H9 (cell line): ENCODE measurements at regions not wholly inside any gene's neighbourhood (a gene's known extent, or its start where the extent isn't known, plus 50 kb on each side); places are given as distances from the start of the nearest gene placed in this dataset.
A peak's percentile ranks its signal among the peaks of the same experiment; 100 is the strongest.

Source experiments
- DNase-seq: peaks from one replicate; pipeline ENCODE4 v3.0.0-alpha.2; 2017
- H2AFZ ChIP-seq: one replicate; pipeline ENCODE4 v1.6.1; 2013; ENCODE audit warnings: mild to moderate bottlenecking, low read length, control low read depth, moderate library complexity
- H2AK5ac ChIP-seq: 2 replicates; pipeline ENCODE4 v1.6.1; 2013; ENCODE audit warnings: low read length, control low read depth, mixed read lengths; ENCODE audit not compliant: insufficient read length
- H2BK120ac ChIP-seq: one replicate; pipeline ENCODE4 v1.6.1; 2013; ENCODE audit warnings: low read depth, mild to moderate bottlenecking, low read length, control low read depth, inconsistent platforms; ENCODE audit not compliant: poor library complexity, severe bottlenecking
- H2BK12ac ChIP-seq: 2 replicates; pipeline ENCODE4 v1.6.1; 2013; ENCODE audit warnings: low read length, control low read depth, mixed read lengths, low read depth; ENCODE audit not compliant: insufficient read length
- H2BK15ac ChIP-seq: 2 replicates; pipeline ENCODE4 v1.6.1; 2013; ENCODE audit warnings: low read depth, low read length, control low read depth
- H2BK20ac ChIP-seq: one replicate; pipeline ENCODE4 v1.6.1; 2013; ENCODE audit warnings: low read depth, mild to moderate bottlenecking, low read length, control low read depth, inconsistent platforms; ENCODE audit not compliant: poor library complexity, severe bottlenecking
- H2BK5ac ChIP-seq: 2 replicates; pipeline ENCODE4 v1.6.1; 2013; ENCODE audit warnings: low read length, control low read depth, mixed read lengths; ENCODE audit not compliant: insufficient read length
- H3K14ac ChIP-seq: 2 replicates; pipeline ENCODE4 v1.6.1; 2013; ENCODE audit warnings: low read length, control low read depth; ENCODE audit not compliant: insufficient read depth
- H3K18ac ChIP-seq: 2 replicates; pipeline ENCODE4 v1.6.1; 2013; ENCODE audit warnings: low read depth, mild to moderate bottlenecking, mixed read lengths, low read length, control low read depth; ENCODE audit not compliant: insufficient read length
- H3K23ac ChIP-seq: 2 replicates; pipeline ENCODE4 v1.6.1; 2013; ENCODE audit warnings: low read length, control low read depth, mixed read lengths, low read depth; ENCODE audit not compliant: insufficient read length
- H3K23me2 ChIP-seq: 2 replicates; pipeline ENCODE4 v1.6.1; 2013; ENCODE audit warnings: low read depth, mild to moderate bottlenecking, mixed read lengths, low read length, control low read depth; ENCODE audit not compliant: insufficient read length, poor library complexity, severe bottlenecking
- H3K27ac ChIP-seq: 2 replicates; pipeline ENCODE4 v1.5.1; 2013; ENCODE audit warnings: low read length, control low read depth, mixed read lengths, low read depth; ENCODE audit not compliant: insufficient read length
- H3K27me3 ChIP-seq: 2 replicates; pipeline ENCODE4 v1.6.1; 2013; ENCODE audit warnings: low read length, control low read depth, inconsistent platforms; ENCODE audit not compliant: insufficient read depth
- H3K4ac ChIP-seq: 2 replicates; pipeline ENCODE4 v1.6.1; 2013; ENCODE audit warnings: low read depth, mild to moderate bottlenecking, control low read depth, inconsistent platforms, low read length, moderate library complexity
- H3K4me1 ChIP-seq: 2 replicates; pipeline ENCODE4 v1.6.1; 2013; ENCODE audit warnings: low read length, control low read depth, inconsistent platforms; ENCODE audit not compliant: insufficient read depth
- H3K4me2 ChIP-seq: 2 replicates; pipeline ENCODE4 v1.6.1; 2013; ENCODE audit warnings: low read length, control low read depth, mixed read lengths; ENCODE audit not compliant: insufficient read length, insufficient read depth
- H3K56ac ChIP-seq: 2 replicates; pipeline ENCODE4 v1.6.1; 2013; ENCODE audit warnings: low read depth, mild to moderate bottlenecking, mixed read lengths, low read length, control low read depth; ENCODE audit not compliant: insufficient read length
- H3K79me1 ChIP-seq: 2 replicates; pipeline ENCODE4 v1.6.1; 2013; ENCODE audit warnings: low read depth, mild to moderate bottlenecking, moderate library complexity, low read length, control low read depth, inconsistent platforms; ENCODE audit not compliant: insufficient read depth, poor library complexity, severe bottlenecking
- H3K79me2 ChIP-seq: 2 replicates; pipeline ENCODE4 v1.6.1; 2013; ENCODE audit warnings: low read length, control low read depth, inconsistent platforms; ENCODE audit not compliant: insufficient read depth
- H3K9ac ChIP-seq: 2 replicates; pipeline ENCODE4 v1.6.1; 2013; ENCODE audit warnings: low read length, control low read depth, mixed read lengths; ENCODE audit not compliant: insufficient read length; ENCODE audit errors: extremely low read depth
- H3K9me3 ChIP-seq: one replicate; pipeline ENCODE4 v1.6.1; 2013; ENCODE audit warnings: low read depth, low read length, inconsistent platforms; ENCODE audit not compliant: control insufficient read depth
- H3T11ph ChIP-seq: one replicate; pipeline ENCODE4 v1.6.1; 2013; ENCODE audit warnings: mild to moderate bottlenecking, low read length, control low read depth, inconsistent platforms
- H4K20me1 ChIP-seq: one replicate; pipeline ENCODE4 v1.6.1; 2013; ENCODE audit not compliant: control insufficient read depth, insufficient read length, insufficient read depth
- H4K5ac ChIP-seq: 2 replicates; pipeline ENCODE4 v1.6.1; 2013; ENCODE audit warnings: low read depth, mild to moderate bottlenecking, mixed read lengths, low read length, control low read depth; ENCODE audit not compliant: insufficient read length
- H4K8ac ChIP-seq: replicated peaks from 2 replicates; pipeline ENCODE4 v1.6.1; 2013; ENCODE audit warnings: low read length, control low read depth, mixed read lengths, low read depth; ENCODE audit not compliant: insufficient read length
- H4K91ac ChIP-seq: 2 replicates; pipeline ENCODE4 v1.6.1; 2013; ENCODE audit warnings: low read depth, mild to moderate bottlenecking, moderate library complexity, mixed read lengths, low read length, control low read depth; ENCODE audit not compliant: insufficient read length
- H3K27ac Mint-ChIP-seq, 3 experiments: 2 replicates in 2 of 3; 3 replicates in 1 of 3; pipeline ENCODE4 v1.8.0; 2020 to 2021; ENCODE audit warnings: mixed read lengths in 3 of 3, mild to moderate bottlenecking in 1 of 3, moderate library complexity in 1 of 3
- H3K27me3 Mint-ChIP-seq: 2 replicates; pipeline ENCODE4 v1.8.0; 2021; ENCODE audit warnings: low read depth, mild to moderate bottlenecking, moderate library complexity, mixed read lengths
- H3K36me3 Mint-ChIP-seq, 3 experiments: 2 replicates in 2 of 3; 3 replicates in 1 of 3; pipeline ENCODE4 v1.8.0; 2020 to 2021; ENCODE audit warnings: low read depth in 3 of 3, mixed read lengths in 3 of 3; ENCODE audit not compliant: insufficient read depth in 1 of 3
- H3K4me1 Mint-ChIP-seq, 2 experiments: 2 replicates each; pipeline ENCODE4 v1.8.0; 2020; ENCODE audit warnings: mixed read lengths in 2 of 2
- H3K4me3 Mint-ChIP-seq, 2 experiments: 2 replicates in 1 of 2; 3 replicates in 1 of 2; pipeline ENCODE4 v1.8.0; 2020 to 2021; ENCODE audit warnings: mild to moderate bottlenecking in 2 of 2, mixed read lengths in 2 of 2, moderate library complexity in 1 of 2
- H3K9me3 Mint-ChIP-seq, 2 experiments: 2 replicates in 1 of 2; 3 replicates in 1 of 2; pipeline ENCODE4 v1.8.0; 2020; ENCODE audit warnings: mild to moderate bottlenecking in 2 of 2, mixed read lengths in 2 of 2, moderate library complexity in 1 of 2
- CTCF ChIP-seq: fragments of 200-600 bp; sonication (generic); conservative IDR thresholded peaks from 3 replicates; pipeline ENCODE4 v1.8.0; 2021; ENCODE audit warnings: antibody characterized with exemption, mild to moderate bottlenecking
- WGBS: extraction: QIAGEN DNeasy Blood & Tissue Kit; methylation state at CpG from one replicate; pipeline ENCODE4 v1.1.7; 2013; ENCODE audit warnings: missing lambda C conversion rate, low lambda C conversion rate, mixed read lengths; ENCODE audit not compliant: insufficient read length; ENCODE audit errors: extremely low coverage; 5-methylcytosine and 5-hydroxymethylcytosine counted together

GRCh38 chr22:49517667-49518185, 309.9 kb downstream of the BRD1 start:
- H3K27me3 ChIP-seq = no peaks in the 10 kb centered on the region
- peaks cover 44 to 50% of the 10 kb centered on the region in 2 experiments for H3K4me1 Mint-ChIP-seq

More at GRCh38 chr22:49517667-49518185, 309.9 kb downstream of the BRD1 start:
- Histone ChIP-seq H4K91ac (no peak overlapping the region), H4K20me1 (no peaks in the 10 kb centered on the region), H2BK20ac (no peak overlapping the region), H3K18ac (no peak overlapping the region), H2BK120ac (no peak overlapping the region), H2AK5ac (no peak overlapping the region), H2BK15ac (no peak overlapping the region), H3K9ac (no peak overlapping the region), H4K8ac (no peak overlapping the region), H3K4me2 (no peak overlapping the region), H3T11ph (no peak overlapping the region), H3K23me2 (no peaks in the 10 kb centered on the region), H3K23ac (no peak overlapping the region), H3K56ac (no peak overlapping the region), H3K9me3 (no peaks in the 10 kb centered on the region), H3K4ac (no peak overlapping the region), H3K14ac (no peak overlapping the region), H2BK12ac (no peak overlapping the region), H4K5ac (no peak overlapping the region), H3K79me1 (no peaks in the 10 kb centered on the region), H3K4me1 (no peaks in the 10 kb centered on the region; the same call in 1 of the 2 replicates), H3K27ac (no peak overlapping the region), H3K79me2 (no peaks in the 10 kb centered on the region), H2BK5ac (no peak overlapping the region), H2AFZ (no peak overlapping the region)
- WGBS = no CpG with 5 or more reads among the region's 23 CpGs
- Mint-ChIP-seq H3K27ac (no peak overlapping the region), H3K4me3 (no peak overlapping the region), H3K36me3 (peaks cover 2 to 6% (median 4%) of the 10 kb centered on the region in 3 experiments; a peak in 2 of 7 replicates), H3K27me3 (no peaks in the 10 kb centered on the region; the same call in none of the 2 replicates), H3K9me3 (peaks cover 3 to 15% of the 10 kb centered on the region in 2 experiments; a peak in 3 of 5 replicates)
- DNase-seq = peak; percentile 17
- TF ChIP-seq CTCF = no peak
